ENCODE measurements at regions not wholly inside any gene's neighbourhood (a gene's known extent, or its start where the extent isn't known, plus 50 kb on each side); places are given as distances from the start of the nearest gene placed in this dataset.

DNA sequence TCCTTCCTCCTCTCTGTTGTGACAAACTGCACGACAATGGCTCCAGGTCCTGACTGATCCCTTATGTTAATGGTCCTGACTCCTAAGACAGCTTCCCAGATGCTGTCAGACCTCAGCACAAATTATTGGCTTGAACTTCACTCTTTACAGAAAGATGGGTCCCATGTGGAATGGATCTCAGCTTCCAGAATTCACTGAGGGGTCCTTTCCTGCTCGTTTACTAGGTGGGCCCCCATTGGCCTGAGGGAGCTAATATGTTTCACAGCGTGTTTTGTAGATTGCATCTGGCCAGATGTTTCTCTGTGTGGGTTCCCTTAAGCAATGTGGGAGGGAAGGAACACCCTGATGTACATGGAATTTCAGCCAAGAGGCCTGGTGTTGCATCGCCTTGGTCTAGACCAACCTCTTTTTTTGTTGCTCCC is 826.6 kb downstream of the MAFB start:
- no peak for TF ChIP-seq JUN (IDR thresholded peaks at IDR 0.05; ENCODE audit: low read depth, low read length)
- TF ChIP-seq POLR2AphosphoS5 (IDR thresholded peaks at IDR 0.05; ENCODE audit: low read depth, low read length) = no peak
- TF ChIP-seq, protein P1, sequence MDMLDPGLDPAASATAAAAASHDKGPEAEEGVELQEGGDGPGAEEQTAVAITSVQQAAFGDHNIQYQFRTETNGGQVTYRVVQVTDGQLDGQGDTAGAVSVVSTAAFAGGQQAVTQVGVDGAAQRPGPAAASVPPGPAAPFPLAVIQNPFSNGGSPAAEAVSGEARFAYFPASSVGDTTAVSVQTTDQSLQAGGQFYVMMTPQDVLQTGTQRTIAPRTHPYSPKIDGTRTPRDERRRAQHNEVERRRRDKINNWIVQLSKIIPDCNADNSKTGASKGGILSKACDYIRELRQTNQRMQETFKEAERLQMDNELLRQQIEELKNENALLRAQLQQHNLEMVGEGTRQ (IDR thresholded peaks at IDR 0.05; ENCODE audit: low read length) = no peak
- TF ChIP-seq, protein P2, sequence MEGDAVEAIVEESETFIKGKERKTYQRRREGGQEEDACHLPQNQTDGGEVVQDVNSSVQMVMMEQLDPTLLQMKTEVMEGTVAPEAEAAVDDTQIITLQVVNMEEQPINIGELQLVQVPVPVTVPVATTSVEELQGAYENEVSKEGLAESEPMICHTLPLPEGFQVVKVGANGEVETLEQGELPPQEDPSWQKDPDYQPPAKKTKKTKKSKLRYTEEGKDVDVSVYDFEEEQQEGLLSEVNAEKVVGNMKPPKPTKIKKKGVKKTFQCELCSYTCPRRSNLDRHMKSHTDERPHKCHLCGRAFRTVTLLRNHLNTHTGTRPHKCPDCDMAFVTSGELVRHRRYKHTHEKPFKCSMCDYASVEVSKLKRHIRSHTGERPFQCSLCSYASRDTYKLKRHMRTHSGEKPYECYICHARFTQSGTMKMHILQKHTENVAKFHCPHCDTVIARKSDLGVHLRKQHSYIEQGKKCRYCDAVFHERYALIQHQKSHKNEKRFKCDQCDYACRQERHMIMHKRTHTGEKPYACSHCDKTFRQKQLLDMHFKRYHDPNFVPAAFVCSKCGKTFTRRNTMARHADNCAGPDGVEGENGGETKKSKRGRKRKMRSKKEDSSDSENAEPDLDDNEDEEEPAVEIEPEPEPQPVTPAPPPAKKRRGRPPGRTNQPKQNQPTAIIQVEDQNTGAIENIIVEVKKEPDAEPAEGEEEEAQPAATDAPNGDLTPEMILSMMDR (IDR thresholded peaks at IDR 0.05; ENCODE audit: control extremely low read depth in 1 of 3, insufficient read depth in 1 of 3, low read depth in 1 of 3, low read length in 3 of 3) = no peak
- no peak for TF ChIP-seq EZH2 (IDR thresholded peaks at IDR 0.05; ENCODE audit: low read depth, low read length, severe bottlenecking)
- no peak for TF ChIP-seq POLR2A (IDR thresholded peaks at IDR 0.05; ENCODE audit: control extremely low read depth in 1 of 2, low read depth in 2 of 2, low read length in 2 of 2)
- no peak for TF ChIP-seq RAD21 (IDR thresholded peaks at IDR 0.05 in 1 of 2, conservative IDR thresholded peaks at IDR 0.05 in 1 of 2; ENCODE audit: low read depth in 2 of 2, low read length in 2 of 2)
- no peak for TF ChIP-seq GABPA (IDR thresholded peaks at IDR 0.05; ENCODE audit: borderline replicate concordance, insufficient read depth, low read length)
- TF ChIP-seq TAF1 (IDR thresholded peaks at IDR 0.05; ENCODE audit: low read depth, low read length) = no peak
- no peak for TF ChIP-seq EP300 (IDR thresholded peaks at IDR 0.05; ENCODE audit: borderline replicate concordance in 1 of 2, low read depth in 2 of 2, low read length in 2 of 2)
